GM12864 (cell line): ENCODE measurements at regions not wholly inside any gene's neighbourhood (a gene's known extent, or its start where the extent isn't known, plus 50 kb on each side); places are given as distances from the start of the nearest gene placed in this dataset.
"Not testable (repeated sequence)": the region's sequence is repeated elsewhere in the genome, so short reads cannot be mapped to it uniquely, and the experiment has no call there.

Experiments used
- DNase-seq: peaks from one replicate; pipeline ENCODE4 v3.0.0-alpha.2; 2011; ENCODE audit warnings: low read depth
- H3K4me3 ChIP-seq: 2 replicates; pipeline ENCODE4 v1.5.1; 2011; ENCODE audit warnings: mild to moderate bottlenecking, low read depth, low read length, control low read depth
- TF ChIP-seq, protein P1 (sequence below): IDR thresholded peaks from 2 replicates; pipeline ENCODE4 v1.5.1; 2011; ENCODE audit warnings: low read depth, mild to moderate bottlenecking, moderate library complexity, low read length, control low read depth, inconsistent platforms; ENCODE audit errors: missing control alignments

DNA sequence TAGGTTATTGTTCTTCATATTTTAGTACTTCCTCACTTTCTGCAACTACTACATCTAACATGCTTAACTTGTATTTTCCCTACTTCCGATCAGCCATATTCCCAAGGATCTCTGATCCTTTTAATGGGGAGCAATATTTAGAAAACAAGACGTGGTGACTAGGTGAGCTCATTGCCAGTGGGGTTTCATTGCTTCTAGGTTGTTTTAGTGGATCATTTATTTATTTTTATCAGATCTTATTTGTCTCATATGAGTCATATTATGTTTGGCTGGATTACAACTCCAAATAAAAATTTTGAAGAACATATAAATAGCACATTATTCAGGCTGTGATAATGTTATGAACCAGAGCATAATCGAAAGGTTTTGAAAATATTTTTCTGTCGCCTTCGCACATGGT is 480.9 kb upstream of the TMEFF2 start:
- TF ChIP-seq, protein P1, sequence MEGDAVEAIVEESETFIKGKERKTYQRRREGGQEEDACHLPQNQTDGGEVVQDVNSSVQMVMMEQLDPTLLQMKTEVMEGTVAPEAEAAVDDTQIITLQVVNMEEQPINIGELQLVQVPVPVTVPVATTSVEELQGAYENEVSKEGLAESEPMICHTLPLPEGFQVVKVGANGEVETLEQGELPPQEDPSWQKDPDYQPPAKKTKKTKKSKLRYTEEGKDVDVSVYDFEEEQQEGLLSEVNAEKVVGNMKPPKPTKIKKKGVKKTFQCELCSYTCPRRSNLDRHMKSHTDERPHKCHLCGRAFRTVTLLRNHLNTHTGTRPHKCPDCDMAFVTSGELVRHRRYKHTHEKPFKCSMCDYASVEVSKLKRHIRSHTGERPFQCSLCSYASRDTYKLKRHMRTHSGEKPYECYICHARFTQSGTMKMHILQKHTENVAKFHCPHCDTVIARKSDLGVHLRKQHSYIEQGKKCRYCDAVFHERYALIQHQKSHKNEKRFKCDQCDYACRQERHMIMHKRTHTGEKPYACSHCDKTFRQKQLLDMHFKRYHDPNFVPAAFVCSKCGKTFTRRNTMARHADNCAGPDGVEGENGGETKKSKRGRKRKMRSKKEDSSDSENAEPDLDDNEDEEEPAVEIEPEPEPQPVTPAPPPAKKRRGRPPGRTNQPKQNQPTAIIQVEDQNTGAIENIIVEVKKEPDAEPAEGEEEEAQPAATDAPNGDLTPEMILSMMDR, result no peak
- no peak overlapping the region for H3K4me3 ChIP-seq
- no peak for DNase-seq

DNA sequence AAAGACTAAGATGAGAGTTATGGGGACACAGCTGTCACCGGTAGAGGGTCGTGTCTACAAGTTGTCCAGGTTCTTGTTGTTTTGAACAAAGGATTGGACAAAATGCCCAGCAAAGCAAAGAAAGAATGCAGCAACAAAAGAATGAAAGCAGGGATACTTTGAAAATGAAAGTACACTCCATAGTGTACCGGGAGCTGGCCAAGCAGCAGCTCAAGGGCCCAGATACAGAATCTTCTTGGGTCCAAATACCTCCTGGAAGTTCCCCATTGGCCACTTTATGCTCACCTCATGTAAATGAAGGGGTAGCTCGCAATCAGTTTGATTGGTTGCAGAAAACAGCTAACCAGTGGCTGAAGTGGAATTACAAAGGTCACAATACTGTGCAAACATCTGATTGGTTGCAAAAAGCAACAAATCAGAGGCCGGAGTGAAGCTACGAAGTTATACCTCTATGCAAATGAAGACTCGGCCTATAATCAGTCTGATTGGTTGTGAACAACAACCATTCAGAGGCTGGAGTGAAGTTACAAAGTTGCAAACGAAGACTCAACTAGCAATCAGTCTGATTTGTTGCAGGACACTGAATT is 474.9 kb upstream of the TMEFF2 start:
- no peak for DNase-seq
- TF ChIP-seq, protein P1, result no peak
- no peak overlapping the region for H3K4me3 ChIP-seq

DNA sequence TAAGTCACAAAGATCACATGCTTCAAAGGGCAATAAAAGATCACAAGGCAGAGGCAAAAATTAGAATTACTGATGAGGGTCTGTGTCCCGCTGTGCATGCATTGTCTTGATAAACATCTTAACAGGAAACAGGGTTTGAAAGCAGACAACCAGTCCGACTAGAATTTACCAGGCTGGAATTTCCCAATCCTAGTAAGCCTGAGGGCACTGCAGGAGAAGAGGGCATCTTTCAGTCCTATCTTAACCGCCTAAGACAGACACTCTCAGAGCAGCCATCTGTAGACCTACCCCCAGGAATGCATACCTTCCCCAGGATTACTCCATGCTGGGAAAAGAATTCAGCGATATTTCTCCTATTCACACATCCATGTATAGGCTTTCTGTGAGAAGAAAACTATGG is 465.8 kb upstream of the TMEFF2 start:
- DNase-seq, H3K4me3 ChIP-seq: not testable (repeated sequence)

DNA sequence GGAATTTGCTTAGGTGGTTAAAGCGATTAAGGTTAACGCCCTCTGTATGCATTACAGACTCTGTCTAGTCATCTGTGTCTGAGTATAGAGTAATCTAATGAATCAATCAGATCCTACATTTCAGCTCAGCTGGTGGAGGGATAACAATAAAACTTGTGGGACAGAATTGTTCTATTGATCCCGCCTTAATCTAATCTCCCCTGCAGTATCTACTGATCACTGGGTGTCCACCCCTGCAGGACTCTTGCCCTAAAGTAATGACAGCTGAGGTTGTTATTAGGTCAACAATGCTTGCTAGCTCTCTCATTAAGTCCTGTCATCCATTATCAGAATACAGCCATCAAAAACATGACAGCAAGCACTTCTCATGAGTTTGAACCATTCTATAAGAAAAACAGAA is 462.6 kb upstream of the TMEFF2 start:
- no peak for DNase-seq
- H3K4me3 ChIP-seq, result no peak overlapping the region
- TF ChIP-seq, protein P1, result no peak

DNA sequence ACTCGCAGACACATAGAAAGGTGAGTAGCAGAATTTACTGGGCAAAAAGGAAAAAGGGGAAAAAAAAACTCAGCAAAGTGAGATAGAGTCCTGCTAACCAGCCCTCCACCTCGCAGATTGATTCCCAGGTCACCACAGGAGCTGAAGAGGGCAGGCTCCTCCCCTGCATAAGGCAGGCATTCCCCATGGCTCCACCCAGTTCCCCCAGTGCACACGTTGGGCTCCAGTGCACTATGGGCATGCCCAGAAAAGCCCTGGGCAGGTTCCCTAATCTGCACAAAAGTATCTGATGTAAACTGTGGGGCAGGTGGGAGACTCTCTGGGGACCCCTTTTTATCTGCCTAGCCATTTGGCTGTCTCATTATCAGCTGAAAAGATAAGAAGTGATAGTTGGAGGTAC is 461.2 kb upstream of the TMEFF2 start:
- DNase-seq, result no peak
- TF ChIP-seq, protein P1, result no peak
- H3K4me3 ChIP-seq, result no peak overlapping the region

DNA sequence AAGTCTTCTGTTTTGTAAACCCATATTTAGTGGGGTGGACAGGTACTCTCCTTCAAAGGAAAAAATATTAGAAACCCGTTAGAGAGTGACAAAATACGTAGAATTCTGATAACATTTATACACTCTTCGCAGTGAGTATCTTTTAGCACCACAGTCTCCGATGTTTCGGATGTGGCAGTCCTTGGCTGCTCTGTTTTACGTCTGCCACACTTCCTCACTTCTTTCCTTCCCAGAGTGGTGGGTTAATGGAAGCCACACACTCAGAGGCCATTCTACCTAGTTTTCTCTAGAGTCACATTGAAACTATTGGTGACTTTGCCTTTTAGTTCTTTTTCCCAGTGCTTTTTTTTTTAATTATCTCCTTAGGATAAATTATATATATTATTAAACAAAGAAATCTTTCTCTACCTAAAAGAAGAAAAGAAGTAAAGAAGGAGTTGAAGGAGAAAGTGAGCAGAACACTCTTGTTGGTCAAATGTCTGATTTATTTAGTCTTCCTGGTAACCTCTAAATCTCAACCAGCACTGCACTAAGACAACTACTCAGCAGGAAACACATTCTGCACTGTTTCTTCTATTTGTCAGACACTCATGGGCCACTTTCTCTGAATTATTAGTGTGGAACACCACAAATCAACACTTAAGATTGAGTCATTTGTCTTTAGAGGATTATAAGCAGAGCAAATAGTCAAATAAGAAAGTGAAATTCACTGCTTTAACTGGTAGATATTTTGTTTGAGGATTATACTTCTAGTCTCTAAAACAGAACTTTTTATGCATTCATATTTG is 451.3 kb upstream of the TMEFF2 start:
- H3K4me3 ChIP-seq, result no peak overlapping the region
- DNase-seq, result no peak
- TF ChIP-seq, protein P1, result no peak

DNA sequence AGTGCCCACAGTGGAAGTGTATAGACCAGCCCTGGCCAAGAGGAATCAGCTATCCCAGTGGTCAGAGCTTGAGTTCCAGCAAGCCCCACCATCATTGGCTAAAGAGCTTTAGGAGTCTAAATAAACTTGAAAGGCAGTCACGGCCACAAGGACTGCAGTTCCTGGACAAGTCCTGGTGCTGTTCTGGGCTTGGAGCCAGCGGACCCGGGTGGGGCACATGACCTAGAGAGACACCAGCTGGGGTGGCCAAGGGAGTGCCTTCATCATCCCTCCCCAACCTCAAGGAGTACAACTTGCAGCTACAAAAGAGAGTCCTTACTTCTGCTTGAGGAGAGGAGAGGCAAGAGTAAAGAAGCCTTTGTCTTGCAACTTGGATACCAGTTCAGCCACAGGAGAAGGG is 439.8 kb upstream of the TMEFF2 start:
- H3K4me3 ChIP-seq, result no peak overlapping the region
- TF ChIP-seq, protein P1, result no peak
- no peak for DNase-seq
